H1 (cell line): ENCODE measurements at regions not wholly inside any gene's neighbourhood (a gene's known extent, or its start where the extent isn't known, plus 50 kb on each side); places are given as distances from the start of the nearest gene placed in this dataset.
"Not testable (repeated sequence)": the region's sequence is repeated elsewhere in the genome, so short reads cannot be mapped to it uniquely, and the experiment has no call there.

ENCODE experiments used
- CTCF ChIA-PET: fragments of 300-600 bp; sonication (Branson Sonifier 250); formaldehyde crosslinking; loops from one replicate; lab custom pipeline; 2021; ENCODE audit not compliant: partially characterized antibody; lab: Charles Lee
- POLR2A ChIA-PET: fragments of 300-600 bp; sonication (Branson Sonifier 250); formaldehyde crosslinking; loops from one replicate; lab custom pipeline; 2021; ENCODE audit warnings: inconsistent platforms; ENCODE audit not compliant: partially characterized antibody; lab: Charles Lee
- DNase-seq, 2 experiments: peaks; one replicate each; pipeline versions ENCODE4 v3.0.0 to v3.0.0-alpha.2; 2010 to 2022; ENCODE audit warnings: low spot score in 2 of 2, low read depth in 1 of 2, mixed read lengths in 1 of 2
- FAIRE-seq: peaks from 2 replicates; lab custom pipeline; 2011; peaks lifted over from hg19 to GRCh38; lab: Jason Lieb, UNC
- H2AFZ ChIP-seq: 2 replicates; pipeline ENCODE4 v1.8.1; 2012; ENCODE audit warnings: low read length, inconsistent platforms
- H2AK5ac ChIP-seq: 2 replicates; pipeline ENCODE4 v1.6.1; 2013; ENCODE audit warnings: low read depth, low read length
- H2BK120ac ChIP-seq: replicated peaks from 2 replicates; pipeline ENCODE3; 2013; ENCODE audit warnings: low read depth, low read length, inconsistent platforms
- H2BK12ac ChIP-seq: 2 replicates; pipeline ENCODE4 v1.6.1; 2013; ENCODE audit warnings: low read depth, low read length
- H2BK15ac ChIP-seq: 2 replicates; pipeline ENCODE4 v1.6.1; 2013; ENCODE audit warnings: low read length
- H2BK20ac ChIP-seq: 2 replicates; pipeline ENCODE4 v1.6.1; 2013; ENCODE audit warnings: low read length
- H2BK5ac ChIP-seq: 2 replicates; pipeline ENCODE4 v1.6.1; 2013; ENCODE audit warnings: low read depth, low read length
- H3K14ac ChIP-seq: 2 replicates; pipeline ENCODE4 v1.6.1; 2013; ENCODE audit warnings: inconsistent platforms; ENCODE audit not compliant: insufficient read length
- H3K18ac ChIP-seq: 2 replicates; pipeline ENCODE4 v1.6.1; 2013; ENCODE audit warnings: low read length; ENCODE audit errors: extremely low read depth
- H3K23ac ChIP-seq: 2 replicates; pipeline ENCODE4 v1.6.1; 2013; ENCODE audit warnings: inconsistent platforms; ENCODE audit not compliant: insufficient read length
- H3K23me2 ChIP-seq: 2 replicates; pipeline ENCODE4 v1.6.1; 2013; ENCODE audit warnings: low read depth, low read length
- H3K27ac ChIP-seq: 2 replicates; pipeline ENCODE4 v1.6.1; 2011; ENCODE audit warnings: low read depth, low read length, inconsistent platforms
- H3K27me3 ChIP-seq, 4 experiments: replicated peaks in 1 of 4; 1 replicate in 1 of 4; 2 replicates in 3 of 4; pipeline versions ENCODE4 v1.6.1 to v1.8.1; 2011 to 2013; ENCODE audit warnings: low read length in 3 of 4, mild to moderate bottlenecking in 3 of 4, inconsistent platforms in 2 of 4, mixed read lengths in 2 of 4, moderate library complexity in 1 of 4; ENCODE audit not compliant: control insufficient read depth in 3 of 4, insufficient read depth in 3 of 4; ENCODE audit errors: extremely low read depth in 1 of 4
- H3K36me3 ChIP-seq, 4 experiments: 2 replicates each; pipeline versions ENCODE4 v1.6.1 to v1.8.1; 2011 to 2013; ENCODE audit warnings: mild to moderate bottlenecking in 4 of 4, low read length in 3 of 4, moderate library complexity in 2 of 4, control low read depth in 1 of 4, inconsistent platforms in 1 of 4; ENCODE audit not compliant: insufficient read depth in 4 of 4, control insufficient read depth in 2 of 4
- H3K4ac ChIP-seq: replicated peaks from 2 replicates; pipeline ENCODE3; 2013; ENCODE audit warnings: low read length, low read depth, mixed read lengths, inconsistent platforms; ENCODE audit not compliant: insufficient read length
- H3K4me1 ChIP-seq, 4 experiments: replicated peaks in 1 of 4; 1 replicate in 1 of 4; 2 replicates in 3 of 4; pipeline versions ENCODE4 v1.6.1 to v1.8.1; 2011 to 2013; ENCODE audit warnings: low read length in 3 of 4, inconsistent platforms in 2 of 4, mixed read lengths in 1 of 4; ENCODE audit not compliant: insufficient read depth in 4 of 4, control insufficient read depth in 3 of 4
- H3K4me2 ChIP-seq, 2 experiments: 2 replicates each; pipeline versions ENCODE4 v1.6.1 to v1.8.1; 2011 to 2013; ENCODE audit warnings: low read depth in 2 of 2, low read length in 2 of 2, control low read depth in 1 of 2, inconsistent platforms in 1 of 2, mild to moderate bottlenecking in 1 of 2; ENCODE audit not compliant: insufficient read depth in 1 of 2
- H3K4me3 ChIP-seq, 4 experiments: fragments of 200-600, 300-600 bp in 1 of 4; sonication (generic), shearing (Covaris generic), sonication (Bioruptor Twin) in 1 of 4; 2 replicates each; pipeline versions ENCODE4 v1.5.1 to v1.8.1; 2011 to 2016; ENCODE audit warnings: low read length in 4 of 4, low read depth in 3 of 4, control low read depth in 2 of 4, inconsistent platforms in 2 of 4, mild to moderate bottlenecking in 2 of 4, mixed read lengths in 1 of 4, moderate library complexity in 1 of 4; ENCODE audit not compliant: insufficient read depth in 2 of 4; ENCODE audit errors: extremely low read depth in 1 of 4
- H3K56ac ChIP-seq: replicated peaks from 2 replicates; pipeline ENCODE3; 2013; ENCODE audit warnings: low read depth, mild to moderate bottlenecking, mixed read lengths, low read length, inconsistent platforms; ENCODE audit not compliant: insufficient read length
- H3K79me1 ChIP-seq: 2 replicates; pipeline ENCODE4 v1.6.1; 2013; ENCODE audit warnings: low read depth, low read length, control low read depth
- H3K79me2 ChIP-seq, 2 experiments: 2 replicates each; pipeline versions ENCODE4 v1.6.1 to v1.8.1; 2012 to 2013; ENCODE audit warnings: low read length in 2 of 2, mild to moderate bottlenecking in 2 of 2, inconsistent platforms in 1 of 2; ENCODE audit not compliant: insufficient read depth in 2 of 2, control insufficient read depth in 1 of 2
- H3K9ac ChIP-seq, 4 experiments: replicated peaks in 1 of 4; 1 replicate in 1 of 4; 2 replicates in 3 of 4; pipeline versions ENCODE4 v1.6.1 to v1.8.1; 2011 to 2013; ENCODE audit warnings: low read depth in 3 of 4, low read length in 3 of 4, control low read depth in 2 of 4, mild to moderate bottlenecking in 2 of 4, moderate library complexity in 2 of 4, inconsistent platforms in 1 of 4; ENCODE audit errors: extremely low read depth in 1 of 4
- H3K9me3 ChIP-seq, 2 experiments: 2 replicates each; pipeline versions ENCODE4 v1.6.1 to v1.8.1; 2012 to 2013; ENCODE audit warnings: mild to moderate bottlenecking in 2 of 2, moderate library complexity in 2 of 2, control low read depth in 1 of 2, inconsistent platforms in 1 of 2, low read depth in 1 of 2, low read length in 1 of 2, mixed read lengths in 1 of 2; ENCODE audit not compliant: insufficient read depth in 2 of 2
- H4K20me1 ChIP-seq, 2 experiments: replicated peaks in 1 of 2; 2 replicates each; pipeline versions ENCODE3 to v1.8.1; 2011 to 2013; ENCODE audit warnings: inconsistent platforms in 2 of 2, low read length in 2 of 2, mild to moderate bottlenecking in 1 of 2; ENCODE audit not compliant: insufficient read depth in 2 of 2, control insufficient read depth in 1 of 2
- H4K5ac ChIP-seq: 2 replicates; pipeline ENCODE4 v1.6.1; 2013; ENCODE audit warnings: low read length, low read depth, mixed read lengths, inconsistent platforms; ENCODE audit not compliant: insufficient read length
- H4K8ac ChIP-seq: 2 replicates; pipeline ENCODE4 v1.8.0; 2013; ENCODE audit warnings: mild to moderate bottlenecking, moderate library complexity, low read length, inconsistent platforms; ENCODE audit not compliant: insufficient read depth; ENCODE audit errors: extremely low read depth
- H4K91ac ChIP-seq: replicated peaks from 2 replicates; pipeline ENCODE3; 2013; ENCODE audit warnings: low read length, mixed read lengths, inconsistent platforms; ENCODE audit not compliant: insufficient read length
- WGBS, 2 experiments: shearing (Covaris generic) in 1 of 2; methylation state at CpG; one replicate each; pipeline versions ENCODE4 v1.1.6 to v1.1.7; 2013 to 2015; ENCODE audit warnings: low lambda C conversion rate in 2 of 2, mixed read lengths in 2 of 2, inconsistent platforms in 1 of 2, low coverage in 1 of 2, missing lambda C conversion rate in 1 of 2; ENCODE audit not compliant: insufficient replicate concordance in 2 of 2, insufficient coverage in 1 of 2, insufficient read length in 1 of 2; ENCODE audit errors: extremely low coverage in 1 of 2, missing lambda C conversion rate in 1 of 2; 5-methylcytosine and 5-hydroxymethylcytosine counted together

- H3K56ac ChIP-seq, H2AK5ac ChIP-seq, H2BK20ac ChIP-seq, H3K27ac ChIP-seq, H2BK120ac ChIP-seq, H3K23me2 ChIP-seq, FAIRE-seq, H3K79me2 ChIP-seq, H2AFZ ChIP-seq, H3K4me1 ChIP-seq, H3K4me3 ChIP-seq, H2BK12ac ChIP-seq, H2BK5ac ChIP-seq, H3K4ac ChIP-seq, H4K91ac ChIP-seq, H3K4me2 ChIP-seq, H4K20me1 ChIP-seq, DNase-seq, H4K8ac ChIP-seq, H3K9ac ChIP-seq, H3K14ac ChIP-seq, H2BK15ac ChIP-seq, H3K36me3 ChIP-seq, H3K27me3 ChIP-seq, H3K79me1 ChIP-seq, H4K5ac ChIP-seq, POLR2A ChIA-PET, H3K18ac ChIP-seq, H3K23ac ChIP-seq, H3K9me3 ChIP-seq, CTCF ChIA-PET: not testable (repeated sequence)
- WGBS, 2 experiments = 94% methylated on average over 4 of the region's 4 CpGs; no CpG with 5 or more reads in 1 of the 2 experiments
These were observed 450.1 kb downstream of the C12orf50 start for GRCh38 chr12:87579091-87579490.
